ENCODE measurements at regions not wholly inside any gene's neighbourhood (a gene's known extent, or its start where the extent isn't known, plus 50 kb on each side); places are given as distances from the start of the nearest gene placed in this dataset.
"Not testable (repeated sequence)": the region's sequence is repeated elsewhere in the genome, so short reads cannot be mapped to it uniquely, and the experiment has no call there.

DNA sequence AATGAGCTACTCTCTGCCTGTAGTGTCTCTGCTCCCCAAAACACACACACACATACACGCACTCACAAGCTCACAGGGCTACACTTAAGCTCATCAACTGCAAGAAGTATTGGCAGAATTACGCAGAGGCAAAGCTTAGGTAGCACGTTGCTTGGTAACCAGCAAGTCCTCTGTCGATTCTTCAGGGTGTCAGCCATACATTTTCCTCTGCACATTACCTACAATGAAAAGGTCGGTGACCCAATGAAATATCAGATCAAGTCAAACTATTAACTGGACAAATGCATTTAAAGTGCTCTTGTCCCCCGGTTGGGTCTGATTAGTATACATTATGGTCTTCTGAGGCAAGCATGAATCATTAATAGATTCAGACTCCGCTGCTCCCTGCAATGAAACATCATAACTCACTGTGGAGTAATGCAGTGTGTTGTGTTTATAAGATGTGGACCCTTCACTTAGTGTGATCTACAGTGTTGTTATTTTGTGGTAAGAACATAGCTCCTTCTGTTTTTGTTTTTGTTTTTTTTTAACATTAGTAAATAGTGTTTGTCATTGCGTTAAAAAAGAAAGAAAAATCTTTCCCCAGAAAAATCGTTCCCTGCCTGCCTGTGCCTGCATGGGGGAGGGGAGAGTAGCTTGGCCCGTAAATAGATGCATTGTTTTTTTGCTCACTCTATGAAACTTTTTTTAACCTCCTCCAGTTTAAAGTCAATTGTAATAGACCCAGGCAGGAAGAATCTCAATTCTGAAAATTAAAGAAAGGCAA lies 325.5 kb downstream of the SFMBT2 start:
- Mint-ChIP-seq H3K27ac (peak overlapping the region in 1 of 2 donors; percentile 36), H3K4me1 (ENCODE audit: low read depth in 2 of 2) (peaks cover 3 to 18% of the 10 kb centered on the region in 2 donors), H3K4me3 (no peak overlapping the region), H3K36me3 (no peaks in the 10 kb centered on the region), H3K27me3 (peaks cover 0 to 2% of the 10 kb centered on the region in 2 donors), H3K9me3 (peaks cover 3% of the 10 kb centered on the region)
- DNase-seq (ENCODE audit: low spot score): no peak
- ATAC-seq: no peak

DNA sequence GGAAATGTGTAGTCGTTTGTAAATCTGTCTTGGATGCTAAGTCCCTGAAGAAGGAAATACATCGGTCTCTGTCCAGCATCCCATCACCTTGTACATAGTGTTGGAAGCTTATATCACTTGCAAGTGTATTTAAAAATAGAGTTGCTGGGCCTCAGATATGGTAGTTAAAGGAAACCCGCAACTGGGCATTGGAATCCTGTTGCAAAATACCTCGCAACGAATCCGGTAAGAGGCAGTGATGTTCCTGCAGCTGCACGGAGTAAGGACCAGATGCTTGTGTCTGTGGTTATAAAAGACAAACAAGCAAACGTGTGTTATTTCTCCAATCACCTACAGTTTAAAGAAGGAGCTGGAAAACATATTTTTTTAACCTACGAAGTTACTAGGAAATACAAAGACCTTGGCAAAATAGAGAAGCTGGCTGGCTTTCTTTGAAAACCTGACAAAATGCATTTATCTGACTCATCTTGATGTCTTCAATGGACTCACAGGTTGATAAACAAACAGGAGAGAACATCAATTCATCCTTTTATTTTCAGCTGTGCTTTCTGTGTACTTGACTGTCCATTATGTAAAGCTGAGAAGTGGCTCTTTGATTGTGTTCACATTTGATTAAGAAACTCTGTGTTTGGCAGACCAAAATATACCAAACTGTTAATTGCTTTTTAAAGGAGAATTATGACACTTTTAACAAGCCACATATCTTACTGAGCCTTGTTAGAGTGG lies 326.4 kb downstream of the SFMBT2 start:
- Mint-ChIP-seq H3K27me3 (peaks cover 0 to 2% of the 10 kb centered on the region in 2 donors), H3K4me3 (no peak overlapping the region), H3K27ac (no peak overlapping the region), H3K4me1 (ENCODE audit: low read depth in 2 of 2) (peaks cover 0 to 16% of the 10 kb centered on the region in 2 donors), H3K9me3 (peaks cover 3% of the 10 kb centered on the region), H3K36me3 (no peaks in the 10 kb centered on the region)
- DNase-seq (ENCODE audit: low spot score) (no peak), ATAC-seq (no peak)

DNA sequence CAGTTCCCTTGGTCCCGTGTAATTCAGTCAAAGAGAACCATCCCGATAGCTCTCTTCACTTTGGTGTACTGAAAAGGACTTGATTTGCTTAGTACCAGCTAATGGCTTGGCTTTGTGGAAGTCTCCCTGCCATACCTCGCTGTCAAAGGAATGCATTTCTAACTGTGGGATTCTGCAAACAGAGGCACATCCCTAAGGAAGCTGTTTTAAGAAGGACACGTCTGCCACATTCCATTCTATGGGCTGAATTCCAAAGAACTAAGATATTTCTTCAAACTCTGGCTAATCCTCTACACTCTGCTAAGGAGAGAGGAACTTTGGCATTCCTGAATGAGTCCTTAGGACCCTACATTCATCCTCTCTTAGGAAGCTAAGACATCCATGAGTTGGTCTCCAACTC lies 327.9 kb downstream of the SFMBT2 start:
- Mint-ChIP-seq H3K9me3 (no peaks in the 10 kb centered on the region), H3K4me3 (no peak overlapping the region), H3K4me1 (ENCODE audit: low read depth in 2 of 2) (peaks cover 0 to 13% of the 10 kb centered on the region in 2 donors), H3K27ac (no peak overlapping the region), H3K27me3 (peaks cover 0 to 2% of the 10 kb centered on the region in 2 donors), H3K36me3 (no peaks in the 10 kb centered on the region)
- DNase-seq (ENCODE audit: low spot score): no peak
- no peak for ATAC-seq

DNA sequence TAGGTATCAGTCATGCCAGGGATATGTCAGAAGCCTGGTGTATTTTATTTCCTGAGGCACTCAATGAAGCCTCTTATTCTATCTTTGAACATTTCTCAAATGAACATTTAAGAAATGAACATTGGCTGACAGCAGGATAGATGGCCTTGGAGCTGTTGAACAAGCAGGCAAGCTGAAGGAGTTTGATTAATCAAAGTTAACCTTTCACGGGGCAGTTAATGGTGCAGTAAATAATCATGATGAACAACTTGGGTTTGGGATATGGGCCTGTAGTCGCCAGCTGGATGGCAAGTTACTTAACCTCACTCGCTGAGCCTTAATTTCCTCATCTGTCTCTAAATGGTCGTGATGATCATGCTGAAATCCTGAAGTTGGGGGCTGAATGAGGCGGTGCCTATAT lies 333.0 kb downstream of the SFMBT2 start:
- no peak for DNase-seq (ENCODE audit: low spot score)
- H3K36me3 Mint-ChIP-seq: no peaks in the 10 kb centered on the region
- H3K4me3 Mint-ChIP-seq: no peak overlapping the region
- H3K27ac Mint-ChIP-seq: peak overlapping the region in 1 of 2 donors; percentile 44
- H3K4me1 Mint-ChIP-seq (ENCODE audit: low read depth in 2 of 2): peaks cover 10 to 22% of the 10 kb centered on the region in 2 donors
- no peak for ATAC-seq
- H3K27me3 Mint-ChIP-seq: no peaks in the 10 kb centered on the region
- no peaks in the 10 kb centered on the region for H3K9me3 Mint-ChIP-seq

DNA sequence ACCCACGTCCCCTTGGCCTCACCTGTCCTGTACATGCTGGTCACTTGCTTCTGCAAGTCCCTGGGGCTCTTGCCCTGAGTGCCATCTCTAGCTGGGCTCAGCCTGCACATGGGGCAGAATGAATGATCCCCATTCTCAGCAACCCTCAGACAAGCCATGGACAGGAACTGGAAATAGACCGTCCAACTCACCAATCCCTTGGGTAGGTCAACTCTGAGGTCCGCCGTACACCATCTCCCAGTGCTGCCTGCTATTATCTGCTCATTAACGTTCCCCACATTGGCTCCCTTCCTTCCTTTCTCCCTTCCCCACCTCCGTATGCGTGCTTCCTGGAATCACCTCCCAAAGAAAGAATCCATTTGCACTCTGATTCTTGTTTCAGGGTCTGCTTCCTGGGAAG lies 335.0 kb downstream of the SFMBT2 start:
- ATAC-seq: no peak
- Mint-ChIP-seq H3K27me3 (no peaks in the 10 kb centered on the region), H3K27ac (peak overlapping the region in 1 of 2 donors; percentile 34)

DNA sequence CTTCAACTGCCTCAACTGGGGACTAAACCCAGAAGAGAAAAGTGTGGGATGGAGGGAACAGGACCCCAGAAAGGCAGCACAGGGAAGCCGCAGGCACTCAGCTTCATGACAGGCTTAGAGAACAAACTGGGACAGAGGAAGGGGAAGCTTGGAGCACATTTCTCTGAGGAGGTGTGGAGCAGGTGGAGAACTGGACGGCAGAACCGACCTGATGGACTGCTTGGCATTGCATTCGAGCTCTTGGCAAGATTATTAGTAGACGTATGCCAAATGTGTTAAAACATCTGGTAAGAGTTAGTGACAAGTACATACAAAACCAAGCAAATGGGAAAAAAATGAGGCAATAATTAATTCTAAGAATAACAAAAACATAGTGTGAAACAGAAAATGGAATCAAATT lies 335.7 kb downstream of the SFMBT2 start:
- H3K27me3 Mint-ChIP-seq: no peaks in the 10 kb centered on the region
- no peak for DNase-seq (ENCODE audit: low spot score)

More for the DNA sequence above, 335.0 kb downstream of the SFMBT2 start:
- DNase-seq (ENCODE audit: low spot score): no peak
- Mint-ChIP-seq H3K36me3 (no peaks in the 10 kb centered on the region), H3K9me3 (no peaks in the 10 kb centered on the region), H3K4me3 (no peak overlapping the region), H3K4me1 (ENCODE audit: low read depth in 2 of 2) (peaks cover 10 to 22% of the 10 kb centered on the region in 2 donors)

DNA sequence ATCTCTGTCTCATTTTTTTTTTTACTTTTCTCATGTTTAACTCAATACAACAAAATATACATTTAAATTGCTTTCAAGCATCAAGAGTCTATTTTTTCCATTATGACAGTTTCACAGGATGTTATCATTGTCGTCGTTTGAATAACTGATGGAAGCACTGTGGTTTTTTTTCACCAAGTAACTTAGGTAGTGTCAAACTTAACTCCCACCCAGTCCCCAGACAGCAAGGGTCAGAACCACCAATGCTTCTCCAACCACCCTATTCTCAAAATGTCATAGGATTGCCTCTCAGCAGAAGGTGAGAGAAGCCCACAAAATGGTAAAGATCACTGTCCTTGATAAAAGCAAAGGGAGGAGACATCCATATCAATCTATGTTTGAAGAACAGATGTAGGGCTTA lies 339.4 kb downstream of the SFMBT2 start:
- Mint-ChIP-seq H3K27ac (no peak overlapping the region), H3K27me3 (no peaks in the 10 kb centered on the region), H3K4me3 (peak overlapping the region; percentile 15), H3K9me3 (no peaks in the 10 kb centered on the region), H3K36me3 (no peaks in the 10 kb centered on the region), H3K4me1 (ENCODE audit: low read depth in 2 of 2) (peaks cover 10 to 25% of the 10 kb centered on the region in 2 donors)
- peak in 1 of 2 donors; percentile 77 for ATAC-seq
- no peak for DNase-seq (ENCODE audit: low spot score)

More for the DNA sequence above, 335.7 kb downstream of the SFMBT2 start:
- Mint-ChIP-seq H3K36me3 (no peaks in the 10 kb centered on the region), H3K27ac (peak overlapping the region in 1 of 2 donors; percentile 79), H3K9me3 (no peaks in the 10 kb centered on the region), H3K4me1 (ENCODE audit: low read depth in 2 of 2) (peaks cover 10 to 22% of the 10 kb centered on the region in 2 donors), H3K4me3 (no peak overlapping the region)
- no peak for ATAC-seq

DNA sequence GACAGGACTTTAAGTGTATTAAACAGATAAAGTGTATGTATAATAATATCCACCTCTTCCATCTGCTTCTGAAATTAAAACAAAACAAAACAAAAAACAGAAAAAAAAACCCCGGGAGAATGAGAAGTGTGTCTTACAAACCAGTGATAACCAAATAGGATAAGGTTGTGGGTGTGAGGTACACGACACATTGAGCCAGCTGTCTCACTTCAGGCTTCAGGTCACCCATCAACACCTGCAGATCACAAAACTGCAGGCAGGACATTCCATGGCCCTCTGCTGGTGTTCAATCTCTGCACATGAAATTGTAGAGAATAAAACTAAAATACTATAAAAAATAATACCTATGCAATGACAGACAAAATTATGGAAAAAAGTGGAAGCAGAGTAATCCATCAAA lies 339.9 kb downstream of the SFMBT2 start:
- Mint-ChIP-seq H3K27me3 (no peaks in the 10 kb centered on the region), H3K36me3 (no peaks in the 10 kb centered on the region), H3K4me1 (ENCODE audit: low read depth in 2 of 2) (peaks cover 7 to 23% of the 10 kb centered on the region in 2 donors), H3K9me3 (no peaks in the 10 kb centered on the region), H3K27ac (no peak overlapping the region), H3K4me3 (no peak overlapping the region)
- ATAC-seq (peak in 1 of 2 donors; percentile 60), DNase-seq (ENCODE audit: low spot score) (no peak)

DNA sequence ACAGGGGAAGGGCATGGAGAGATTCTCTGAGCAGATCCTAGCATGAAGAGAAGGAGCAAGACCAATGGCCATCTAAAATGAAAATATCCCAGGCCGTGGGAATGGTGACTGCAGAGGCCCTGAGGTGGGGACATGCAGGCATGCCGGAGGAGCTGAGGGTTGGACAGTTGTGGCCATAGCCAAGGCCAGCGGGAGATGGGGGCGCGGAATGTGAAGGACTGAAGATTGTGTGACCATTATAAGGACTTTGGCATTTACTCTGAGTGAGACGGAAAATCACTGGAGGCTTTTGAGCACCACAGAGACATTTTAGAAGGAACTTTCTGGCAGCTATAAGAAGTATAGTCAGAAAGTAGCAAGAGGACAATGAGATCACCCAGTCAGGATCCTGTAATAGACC lies 341.1 kb downstream of the SFMBT2 start:
- DNase-seq (ENCODE audit: low spot score) (no peak), ATAC-seq (no peak)
- H3K4me1 Mint-ChIP-seq (ENCODE audit: low read depth in 2 of 2): peaks cover 6 to 17% of the 10 kb centered on the region in 2 donors
- H3K9me3 Mint-ChIP-seq: no peaks in the 10 kb centered on the region
- H3K27ac Mint-ChIP-seq: no peak overlapping the region
- no peaks in the 10 kb centered on the region for H3K36me3 Mint-ChIP-seq
- no peak overlapping the region for H3K4me3 Mint-ChIP-seq
- H3K27me3 Mint-ChIP-seq: no peaks in the 10 kb centered on the region

DNA sequence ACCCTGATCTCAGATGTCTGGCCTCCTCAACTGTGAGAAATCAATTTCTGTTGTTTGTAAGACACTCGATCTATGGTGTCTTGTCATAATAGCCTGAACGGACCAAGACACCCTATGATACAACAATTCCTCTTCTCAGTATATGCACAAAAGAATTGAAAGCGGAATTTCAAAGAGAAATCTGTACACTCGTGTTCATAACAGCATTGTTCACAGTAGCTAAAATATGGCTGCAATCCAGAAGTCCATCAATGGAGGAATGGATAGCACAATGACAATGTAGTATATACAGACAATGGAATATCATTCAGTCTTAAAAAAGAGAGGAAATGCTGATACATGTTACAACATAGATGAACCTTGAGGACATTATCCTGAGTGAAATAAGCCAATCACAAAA lies 354.6 kb downstream of the SFMBT2 start:
- no peak overlapping the region for H3K4me3 Mint-ChIP-seq
- peak overlapping the region in 1 of 2 donors; percentile 80 for H3K27ac Mint-ChIP-seq
- H3K36me3 Mint-ChIP-seq: peaks cover under 1% of the 10 kb centered on the region
- DNase-seq (ENCODE audit: low spot score) (no peak), ATAC-seq (no peak)
- H3K9me3 Mint-ChIP-seq: no peaks in the 10 kb centered on the region
- peaks cover 13 to 20% of the 10 kb centered on the region in 2 donors for H3K4me1 Mint-ChIP-seq (ENCODE audit: low read depth in 2 of 2)
- H3K27me3 Mint-ChIP-seq: no peaks in the 10 kb centered on the region

DNA sequence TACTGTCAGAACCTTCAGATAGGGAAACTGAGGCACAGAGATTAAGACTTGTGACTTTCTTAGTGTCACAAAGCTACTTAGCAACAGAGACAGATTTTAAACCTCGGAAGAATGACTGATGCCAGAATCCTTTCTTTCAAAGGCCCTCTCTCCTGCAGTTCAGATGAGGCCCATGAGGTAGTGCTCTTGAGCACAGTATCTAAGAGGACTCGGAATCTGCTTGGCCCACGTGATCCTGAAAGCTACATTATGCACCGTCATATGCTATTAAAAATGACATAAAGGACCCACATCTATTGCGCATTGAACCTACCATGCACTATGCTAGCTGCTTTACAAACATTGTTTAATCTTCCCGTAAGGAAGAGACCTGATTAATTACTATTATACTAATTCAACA lies 355.9 kb downstream of the SFMBT2 start:
- Mint-ChIP-seq H3K27me3 (no peaks in the 10 kb centered on the region), H3K4me3 (no peak overlapping the region), H3K27ac (no peak overlapping the region), H3K9me3 (peaks cover 3% of the 10 kb centered on the region), H3K4me1 (ENCODE audit: low read depth in 2 of 2) (peaks cover 19 to 27% of the 10 kb centered on the region in 2 donors), H3K36me3 (peaks cover 12% of the 10 kb centered on the region)
- ATAC-seq: no peak
- DNase-seq (ENCODE audit: low spot score): no peak

DNA sequence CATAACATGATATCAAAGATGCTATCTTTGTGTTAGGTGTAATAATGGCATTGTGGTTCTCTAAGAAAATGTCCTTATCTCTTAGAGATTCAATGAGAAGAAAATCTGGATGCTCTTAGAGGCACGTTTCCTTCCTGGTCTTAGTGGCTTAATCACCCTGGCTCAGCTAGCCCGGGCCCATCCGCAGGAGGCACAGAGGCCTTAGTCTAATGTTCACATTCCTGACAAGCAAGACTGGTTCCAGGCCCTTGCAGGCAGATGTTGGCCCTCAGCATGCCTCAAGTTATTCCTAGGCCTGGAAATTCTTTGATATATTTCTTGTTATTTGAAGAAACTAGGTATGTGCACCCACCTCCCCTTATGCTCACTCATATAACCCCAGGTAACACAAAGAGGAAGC lies 357.6 kb downstream of the SFMBT2 start:
- ATAC-seq (no peak), DNase-seq (ENCODE audit: low spot score) (no peak)
- Mint-ChIP-seq H3K9me3 (peaks cover 3% of the 10 kb centered on the region), H3K36me3 (peaks cover 19% of the 10 kb centered on the region), H3K27ac (no peak overlapping the region), H3K4me3 (no peak overlapping the region), H3K27me3 (no peaks in the 10 kb centered on the region), H3K4me1 (ENCODE audit: low read depth in 2 of 2) (peaks cover 20 to 31% of the 10 kb centered on the region in 2 donors)

DNA sequence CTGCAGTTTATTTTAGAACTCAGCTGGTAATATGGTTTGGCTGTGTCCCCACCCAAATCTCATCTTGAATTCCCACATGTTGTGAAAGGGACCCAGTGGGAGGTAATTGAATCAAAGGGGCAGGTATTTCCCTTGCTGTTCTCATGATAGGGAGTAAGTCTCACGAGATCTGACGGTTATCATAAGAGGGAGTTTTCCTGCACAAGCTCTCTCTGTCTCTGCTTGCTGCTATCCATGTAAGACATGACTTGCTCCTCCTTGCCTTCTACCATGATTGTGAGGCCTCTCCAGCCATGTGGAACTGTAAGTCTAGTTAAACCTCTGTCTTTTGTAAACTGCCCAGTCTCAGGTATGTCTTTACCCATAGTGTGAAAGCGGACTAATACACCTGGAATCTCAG lies 360.8 kb downstream of the SFMBT2 start:
- peaks cover 50 to 51% of the 10 kb centered on the region in 2 donors for H3K4me1 Mint-ChIP-seq (ENCODE audit: low read depth in 2 of 2)
- H3K9me3 Mint-ChIP-seq; ATAC-seq; H3K4me3 Mint-ChIP-seq; DNase-seq (ENCODE audit: low spot score); H3K27me3 Mint-ChIP-seq: not testable (repeated sequence)
- H3K36me3 Mint-ChIP-seq: peaks cover 29% of the 10 kb centered on the region
- peak overlapping the region; percentile 97 to 99 for H3K27ac Mint-ChIP-seq

DNA sequence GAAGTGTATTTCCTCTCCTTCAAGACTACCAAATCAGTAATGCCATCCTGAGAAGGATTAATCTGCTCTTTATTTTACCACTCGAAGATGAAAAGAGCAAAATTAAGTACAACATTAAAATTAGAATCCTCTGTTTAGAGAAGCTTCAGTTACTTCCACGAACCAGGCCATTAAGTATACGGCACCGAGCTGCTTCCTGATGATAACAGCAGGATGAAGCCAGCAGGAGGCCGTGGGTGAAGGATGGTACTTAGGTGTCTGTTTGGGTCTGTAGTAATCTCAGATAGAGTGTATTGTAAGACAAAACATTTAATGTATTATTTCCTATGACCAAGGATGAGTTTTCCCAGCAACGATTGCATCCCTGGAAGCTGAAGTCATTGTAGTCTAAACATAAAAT lies 362.8 kb downstream of the SFMBT2 start:
- DNase-seq (ENCODE audit: low spot score) (no peak), ATAC-seq (no peak)
- peak overlapping the region; percentile 64 for H3K4me3 Mint-ChIP-seq

More for the DNA sequence above, 362.8 kb downstream of the SFMBT2 start:
- peaks cover 3% of the 10 kb centered on the region for H3K9me3 Mint-ChIP-seq
- no peaks in the 10 kb centered on the region for H3K27me3 Mint-ChIP-seq
- peaks cover 34% of the 10 kb centered on the region for H3K36me3 Mint-ChIP-seq
- H3K27ac Mint-ChIP-seq: peak overlapping the region; percentile 97 to 99
- H3K4me1 Mint-ChIP-seq (ENCODE audit: low read depth in 2 of 2): peaks cover 63 to 64% of the 10 kb centered on the region in 2 donors
